ENCODE measurements at regions not wholly inside any gene's neighbourhood (a gene's known extent, or its start where the extent isn't known, plus 50 kb on each side); places are given as distances from the start of the nearest gene placed in this dataset.
A peak's percentile ranks its signal among the peaks of the same experiment; 100 is the strongest.

- TF ChIP-seq ZBTB7A (IDR thresholded peaks at IDR 0.05; ENCODE audit: low read depth), result no peak
- no peak for TF ChIP-seq EGR1 (IDR thresholded peaks at IDR 0.05)
- TF ChIP-seq YY1 (IDR thresholded peaks at IDR 0.05; ENCODE audit: low read depth), result no peak
- TF ChIP-seq TCF12 (IDR thresholded peaks at IDR 0.05; ENCODE audit: low read depth), result no peak
- TF ChIP-seq NFIC (IDR thresholded peaks at IDR 0.05), result no peak
- no peak for TF ChIP-seq MAX (IDR thresholded peaks at IDR 0.05)
- TF ChIP-seq CEBPB (IDR thresholded peaks at IDR 0.05), result no peak
- no peak for TF ChIP-seq CREB1 (IDR thresholded peaks at IDR 0.05; ENCODE audit: low read depth)
- no peak for TF ChIP-seq USF1 (IDR thresholded peaks at IDR 0.05)
- TF ChIP-seq REST (IDR thresholded peaks at IDR 0.05; ENCODE audit: low read depth), result no peak
- TF ChIP-seq FOXM1 (IDR thresholded peaks at IDR 0.05; ENCODE audit: borderline replicate concordance, low read depth), result no peak
- no peak for TF ChIP-seq TAF1 (IDR thresholded peaks at IDR 0.05; ENCODE audit: low read depth)
- no peak for TF ChIP-seq TEAD4 (IDR thresholded peaks at IDR 0.05)
Observed at GRCh38 chr1:98421085-98421435, 240.5 kb upstream of the SNX7 start.

GRCh38 chr1:98420376-98421084, 241.0 kb upstream of the SNX7 start:
- TF ChIP-seq YY1 (IDR thresholded peaks at IDR 0.05; ENCODE audit: low read depth) (no peak), USF1 (IDR thresholded peaks at IDR 0.05) (no peak), CEBPB (IDR thresholded peaks at IDR 0.05) (no peak), RAD21 (IDR thresholded peaks at IDR 0.05; ENCODE audit: low read depth) (no peak), TAF1 (IDR thresholded peaks at IDR 0.05; ENCODE audit: low read depth) (no peak), EGR1 (IDR thresholded peaks at IDR 0.05) (no peak), TEAD4 (IDR thresholded peaks at IDR 0.05) (no peak), ZBTB7A (IDR thresholded peaks at IDR 0.05; ENCODE audit: low read depth) (no peak), MAX (IDR thresholded peaks at IDR 0.05) (no peak), EP300 (IDR thresholded peaks at IDR 0.05; ENCODE audit: borderline replicate concordance) (no peak), CREB1 (IDR thresholded peaks at IDR 0.05; ENCODE audit: low read depth) (no peak), NFIC (IDR thresholded peaks at IDR 0.05) (no peak), TCF12 (IDR thresholded peaks at IDR 0.05; ENCODE audit: low read depth) (no peak)

GRCh38 chr1:98417820-98418219, 243.7 kb upstream of the SNX7 start:
- no peak for TF ChIP-seq CEBPB (IDR thresholded peaks at IDR 0.05)

- no peak for TF ChIP-seq REST (IDR thresholded peaks at IDR 0.05; ENCODE audit: low read depth)
- no peak for TF ChIP-seq RAD21 (IDR thresholded peaks at IDR 0.05; ENCODE audit: low read depth)
Observed at GRCh38 chr1:98410082-98410481, 251.4 kb upstream of the SNX7 start.

GRCh38 chr1:98406352-98407088, 255.0 kb upstream of the SNX7 start:
- no peak for TF ChIP-seq EP300 (IDR thresholded peaks at IDR 0.05; ENCODE audit: borderline replicate concordance)
- TF ChIP-seq TEAD4 (IDR thresholded peaks at IDR 0.05), result no peak
- no peak for TF ChIP-seq TAF1 (IDR thresholded peaks at IDR 0.05; ENCODE audit: low read depth)
- 0 out of 2 replicates have a peak, but pooled peaks have one; percentile 5 for TF ChIP-seq RAD21 (IDR thresholded peaks at IDR 0.05; ENCODE audit: low read depth)
- no peak for TF ChIP-seq ZBTB7A (IDR thresholded peaks at IDR 0.05; ENCODE audit: low read depth)
- TF ChIP-seq CEBPB (IDR thresholded peaks at IDR 0.05), result no peak
- TF ChIP-seq CREB1 (IDR thresholded peaks at IDR 0.05; ENCODE audit: low read depth), result no peak

- TF ChIP-seq CEBPB (IDR thresholded peaks at IDR 0.05), result no peak
- TF ChIP-seq ZBTB7A (IDR thresholded peaks at IDR 0.05; ENCODE audit: low read depth), result no peak
- no peak for TF ChIP-seq USF1 (IDR thresholded peaks at IDR 0.05)
- TF ChIP-seq REST (IDR thresholded peaks at IDR 0.05; ENCODE audit: low read depth), result no peak
- no peak for TF ChIP-seq TEAD4 (IDR thresholded peaks at IDR 0.05)
- TF ChIP-seq EP300 (IDR thresholded peaks at IDR 0.05; ENCODE audit: borderline replicate concordance), result no peak
- TF ChIP-seq FOXM1 (IDR thresholded peaks at IDR 0.05; ENCODE audit: borderline replicate concordance, low read depth), result no peak
- TF ChIP-seq TCF12 (IDR thresholded peaks at IDR 0.05; ENCODE audit: low read depth), result no peak
- no peak for TF ChIP-seq NFIC (IDR thresholded peaks at IDR 0.05)
- no peak for TF ChIP-seq TAF1 (IDR thresholded peaks at IDR 0.05; ENCODE audit: low read depth)
- TF ChIP-seq MAX (IDR thresholded peaks at IDR 0.05), result no peak
- no peak for TF ChIP-seq YY1 (IDR thresholded peaks at IDR 0.05; ENCODE audit: low read depth)
- no peak for TF ChIP-seq EGR1 (IDR thresholded peaks at IDR 0.05)
- no peak for TF ChIP-seq RAD21 (IDR thresholded peaks at IDR 0.05; ENCODE audit: low read depth)
- no peak for TF ChIP-seq CREB1 (IDR thresholded peaks at IDR 0.05; ENCODE audit: low read depth)
Observed at GRCh38 chr1:98405581-98406074, 255.9 kb upstream of the SNX7 start.

Measured in Ishikawa (cell line).